Tibial nerve (tissue), 4 donors: ENCODE measurements at regions not wholly inside any gene's neighbourhood (a gene's known extent, or its start where the extent isn't known, plus 50 kb on each side); places are given as distances from the start of the nearest gene placed in this dataset.

ENCODE experiments used
- CTCF ChIP-seq, 5 experiments: fragments of 200-600 bp in 3 of 5; fragments of 450-650 bp in 2 of 5; sonication (generic) in 3 of 5; IDR thresholded peaks; one replicate each; pipeline ENCODE4 v1.5.1; 2016 to 2019; ENCODE audit warnings: antibody characterized with exemption in 5 of 5, mild to moderate bottlenecking in 3 of 5, moderate library complexity in 2 of 5
- EP300 ChIP-seq, 2 donors: sonication (generic); formaldehyde crosslinking; IDR thresholded peaks; one replicate each; pipeline ENCODE4 v1.6.1; 2017; ENCODE audit warnings: antibody characterized with exemption in 2 of 2, mild to moderate bottlenecking in 1 of 2

- TF ChIP-seq CTCF (IDR thresholded peaks at IDR 0.05), result no peak
- TF ChIP-seq EP300 (IDR thresholded peaks at IDR 0.05), result no peak
Measured at GRCh38 chr9:107740088-107740980, 250.8 kb upstream of the KLF4 start.
